GM21381 (cell line): ENCODE measurements at regions not wholly inside any gene's neighbourhood (a gene's known extent, or its start where the extent isn't known, plus 50 kb on each side); places are given as distances from the start of the nearest gene placed in this dataset.

Experiments
- ATAC-seq: cut with Tn5 transposase; IDR thresholded peaks from one replicate; pipeline ENCODE4 v1.9.1; 2021; ENCODE audit warnings: mild to moderate bottlenecking, moderate library complexity; ENCODE audit not compliant: unreplicated experiment

- no peak for ATAC-seq
Measured at GRCh38 chr1:5717031-5717682, 275.1 kb downstream of the NPHP4 start.

GRCh38 chr1:5716126-5716525, 276.1 kb downstream of the NPHP4 start:
- no peak for ATAC-seq

DNA sequence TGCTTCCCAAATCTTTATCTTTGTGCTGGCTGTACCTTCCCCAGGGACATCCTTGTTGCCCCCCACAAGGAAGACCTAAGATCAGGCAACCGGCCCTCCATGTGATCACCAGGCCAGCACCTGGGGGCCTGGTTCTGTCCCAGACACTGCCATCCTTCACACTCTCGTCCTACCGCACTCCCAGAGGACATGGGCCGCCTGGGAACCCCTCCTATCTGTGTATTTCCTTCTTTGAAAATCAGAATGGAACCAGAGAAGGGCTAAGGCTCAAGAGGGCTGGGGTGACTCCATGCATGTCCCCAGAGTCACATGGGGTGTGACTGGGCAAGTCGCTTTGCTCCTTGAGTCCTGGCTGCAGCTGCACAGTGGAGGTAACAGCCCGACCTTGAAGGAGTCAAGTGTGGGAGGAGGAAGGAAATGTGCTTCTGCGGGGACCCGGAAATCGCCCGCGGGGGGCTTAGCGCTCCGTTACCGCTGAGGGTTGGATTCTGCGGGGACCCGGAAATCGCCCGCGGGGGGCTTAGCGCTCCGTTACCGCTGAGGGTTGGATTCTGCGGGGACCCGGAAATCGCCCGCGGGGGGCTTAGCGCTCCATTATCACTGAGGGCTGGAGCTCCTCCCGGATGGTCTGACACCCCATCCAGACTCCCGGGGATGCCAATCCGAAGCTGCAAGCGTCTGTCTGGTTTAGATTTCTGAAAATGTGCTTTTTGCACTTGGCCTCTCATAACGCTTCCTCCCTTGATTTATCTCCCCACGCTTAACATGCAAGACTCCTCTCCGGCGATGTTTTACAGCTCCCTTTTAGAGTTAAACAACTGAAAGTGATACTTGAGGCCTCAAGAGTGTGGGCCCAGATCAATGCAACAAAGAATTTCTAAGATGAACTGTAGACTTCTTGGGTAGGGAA, 278.9 kb downstream of the NPHP4 start:
- ATAC-seq, result no peak

GRCh38 chr1:5711956-5712645, 280.1 kb downstream of the NPHP4 start:
- ATAC-seq, result no peak

- no peak for ATAC-seq
Measured at GRCh38 chr1:5711079-5711478, 281.1 kb downstream of the NPHP4 start.

DNA sequence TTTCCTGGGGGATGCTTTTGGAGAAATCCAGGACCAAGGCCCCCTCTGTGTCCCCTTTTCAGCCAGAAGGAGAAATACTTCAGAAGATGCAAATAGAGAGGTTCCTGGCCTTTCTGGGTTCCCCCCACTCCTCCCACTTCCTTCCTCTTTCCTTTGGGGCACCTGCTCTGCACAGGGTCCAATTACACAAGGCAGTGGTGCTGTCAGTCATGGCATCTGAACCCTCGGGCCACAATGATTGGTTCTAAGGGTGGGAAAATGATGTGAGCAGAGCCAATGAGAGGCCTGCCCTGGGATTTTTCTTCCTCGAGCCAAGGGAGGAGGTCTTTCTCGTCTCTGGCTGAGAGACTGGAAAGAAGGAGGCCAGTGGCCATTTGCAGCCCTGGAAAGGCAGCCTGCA, 282.2 kb downstream of the NPHP4 start:
- no peak for ATAC-seq

- no peak for ATAC-seq
Measured at GRCh38 chr1:5709461-5709975, 282.7 kb downstream of the NPHP4 start.

DNA sequence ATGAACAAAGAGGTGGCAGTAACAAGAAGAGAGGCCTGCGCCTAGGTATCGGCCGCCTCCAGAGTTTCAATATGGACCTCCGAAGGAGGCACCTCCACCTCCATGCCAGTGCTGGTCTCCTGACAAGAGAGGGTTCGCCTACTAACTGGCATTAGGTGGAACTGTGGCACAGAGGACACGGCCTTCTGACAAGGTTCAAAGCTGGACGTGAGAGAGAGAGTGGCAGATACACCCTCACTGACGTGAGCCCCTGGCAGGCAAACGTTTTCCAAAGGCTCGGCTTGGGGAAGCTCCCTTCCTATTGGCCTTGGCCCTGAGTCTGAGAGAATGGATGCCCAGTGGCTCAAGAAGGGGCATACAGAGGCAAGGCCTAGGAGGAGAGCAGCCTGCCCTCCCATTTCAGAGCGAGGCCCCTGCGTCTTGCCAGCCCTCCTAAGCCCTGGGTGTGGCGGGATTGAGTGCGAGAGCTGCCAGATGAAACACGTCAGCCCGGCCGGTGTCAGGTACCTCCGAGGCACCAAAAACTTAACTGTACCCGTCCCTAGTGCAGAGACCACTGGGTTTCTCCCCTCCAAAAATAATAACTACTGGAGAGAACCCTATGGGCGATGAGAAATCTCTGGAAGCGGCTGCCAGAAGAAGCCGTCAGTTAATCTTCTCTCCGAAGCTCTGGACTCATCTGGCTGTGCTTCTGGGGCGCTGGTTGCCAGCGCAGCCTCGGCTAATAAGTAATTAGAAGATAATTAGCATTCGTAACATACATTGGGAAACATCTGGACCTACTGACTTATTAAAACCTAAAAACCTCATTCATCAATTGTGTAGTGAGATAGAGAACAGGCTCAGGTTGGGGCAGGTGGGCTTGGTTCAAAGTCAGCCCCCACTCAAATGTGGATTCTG, 283.6 kb downstream of the NPHP4 start:
- no peak for ATAC-seq

- no peak for ATAC-seq
Measured at GRCh38 chr1:5707566-5708345, 284.5 kb downstream of the NPHP4 start.

- no peak for ATAC-seq
Measured at GRCh38 chr1:5706239-5706638, 286.0 kb downstream of the NPHP4 start.

- ATAC-seq, result no peak
Measured at GRCh38 chr1:5705751-5706150, 286.5 kb downstream of the NPHP4 start.

DNA sequence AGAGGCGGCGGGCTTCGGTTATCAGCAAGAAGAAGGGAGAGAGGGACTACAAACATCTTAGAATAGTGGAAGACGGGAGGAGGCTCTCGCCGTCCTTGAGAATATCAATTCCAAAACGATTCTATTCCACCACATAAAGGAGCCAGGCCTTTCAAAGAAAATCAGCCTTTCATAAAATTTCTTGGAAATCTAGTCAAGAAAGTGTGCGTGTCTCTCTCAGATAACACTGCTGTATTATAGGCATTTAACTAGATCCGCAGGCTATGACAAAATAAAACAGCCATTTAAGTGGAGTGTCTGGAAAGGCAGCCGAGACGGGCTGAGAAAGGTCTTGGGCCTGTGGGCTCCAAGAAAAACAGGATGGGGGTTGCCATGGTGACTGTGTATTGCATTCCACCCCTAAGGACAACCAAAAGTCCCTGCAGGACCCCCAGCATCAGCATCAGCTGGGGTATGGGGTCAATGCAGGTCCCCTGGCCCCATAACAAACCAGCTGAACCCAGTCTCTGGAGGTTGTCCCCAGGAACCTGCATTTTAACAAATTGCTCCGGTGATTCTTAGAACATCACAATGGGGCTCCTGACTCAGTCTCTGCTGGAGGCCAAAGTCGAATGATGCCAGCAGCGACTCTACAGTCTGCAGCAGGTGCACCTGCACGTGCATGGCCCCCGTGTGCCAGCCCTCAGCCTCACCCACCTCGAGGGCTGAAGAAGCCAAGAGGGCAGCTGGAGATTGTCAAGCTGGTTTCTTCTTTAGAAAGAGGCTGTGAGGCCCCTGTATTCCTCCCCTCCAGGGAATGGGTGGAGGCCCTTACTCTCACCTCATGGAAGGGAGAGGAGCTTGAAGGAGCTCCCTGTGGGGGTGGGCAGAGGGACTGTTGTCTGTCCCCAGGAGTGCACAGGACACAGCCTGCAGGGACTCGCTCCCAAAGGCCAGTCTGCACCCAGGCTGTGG, 287.4 kb downstream of the NPHP4 start:
- ATAC-seq, result no peak

GRCh38 chr1:5701642-5702041, 290.6 kb downstream of the NPHP4 start:
- no peak for ATAC-seq

DNA sequence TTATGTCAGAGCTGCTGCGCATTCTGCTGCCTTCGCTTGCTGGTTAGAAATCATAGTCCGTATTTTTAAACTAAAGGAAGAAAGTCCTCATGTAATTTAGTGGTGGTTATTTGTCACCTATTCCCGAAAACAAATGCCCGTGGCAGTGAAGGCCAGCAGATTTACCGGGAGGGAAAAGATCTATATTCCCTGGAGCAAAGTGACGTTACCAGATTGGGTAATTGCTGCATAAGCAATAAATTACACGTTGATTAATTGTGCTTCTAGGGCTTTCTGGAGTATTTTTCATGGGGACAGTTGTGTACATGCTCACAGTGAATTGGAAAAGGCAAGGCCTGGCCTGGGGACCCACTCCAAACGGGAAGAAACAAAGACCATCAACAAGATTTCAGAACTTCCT, 298.7 kb downstream of the NPHP4 start:
- no peak for ATAC-seq

GRCh38 chr1:5692664-5693063, 299.6 kb downstream of the NPHP4 start:
- no peak for ATAC-seq

GRCh38 chr1:5691795-5692509, 300.3 kb downstream of the NPHP4 start:
- ATAC-seq, result no peak

- no peak for ATAC-seq
Measured at GRCh38 chr1:5690898-5691297, 301.3 kb downstream of the NPHP4 start.

DNA sequence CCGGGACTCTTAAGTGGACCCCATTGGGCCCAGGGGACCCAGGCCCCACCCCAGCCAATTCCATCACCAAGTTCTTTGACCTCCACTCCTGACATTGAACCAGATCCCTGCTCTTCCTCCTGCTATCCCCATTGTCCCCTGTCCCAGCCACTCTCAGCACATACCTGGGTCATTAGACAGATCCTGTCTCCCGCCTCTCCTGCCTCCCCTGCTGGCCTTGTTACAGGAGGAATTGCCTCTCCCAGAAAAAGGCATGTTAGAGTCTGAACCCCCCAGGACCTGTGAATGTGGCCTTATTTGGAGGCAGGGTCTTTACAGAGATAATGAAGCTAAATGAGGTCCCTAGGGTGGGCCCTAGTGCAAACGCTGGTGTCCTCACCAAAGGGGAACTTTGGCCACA, 301.9 kb downstream of the NPHP4 start:
- ATAC-seq, result no peak
